Brain microvascular endothelial cell (primary cell): ENCODE measurements at regions not wholly inside any gene's neighbourhood (a gene's known extent, or its start where the extent isn't known, plus 50 kb on each side); places are given as distances from the start of the nearest gene placed in this dataset.

ENCODE experiments used
- DNase-seq: peaks from one replicate; pipeline ENCODE4 v3.0.0-alpha.2; 2020
- H3K27ac ChIP-seq: fragments of 250-450 bp; sonication (Bioruptor Pico); 2 replicates; pipeline ENCODE4 v1.5.1; 2020; ENCODE audit warnings: mild to moderate bottlenecking, moderate library complexity
- H3K27me3 ChIP-seq: fragments of 250-450 bp; sonication (Bioruptor Pico); replicated peaks from 2 replicates; pipeline ENCODE4 v1.5.1; 2020; ENCODE audit warnings: mild to moderate bottlenecking
- H3K36me3 ChIP-seq: fragments of 250-450 bp; sonication (Bioruptor Pico); replicated peaks from 2 replicates; pipeline ENCODE4 v1.5.1; 2020; ENCODE audit warnings: mild to moderate bottlenecking
- H3K4me3 ChIP-seq: 2 replicates; pipeline ENCODE4 v1.5.1; 2011; ENCODE audit warnings: low read depth, mild to moderate bottlenecking, control low read depth, low read length, moderate library complexity
- in situ Hi-C: cut with HindIII; loops from 2 replicates; pipeline ENCODE4 v1.10.0; 2017; ENCODE audit warnings: low sequenced_read_pairs, low pct_ligation_motif_present
- TF ChIP-seq, protein P1 (sequence below): IDR thresholded peaks from 2 replicates; pipeline ENCODE4 v1.5.1; 2011; ENCODE audit warnings: low read depth, mild to moderate bottlenecking, moderate library complexity, low read length, control low read depth, inconsistent platforms; ENCODE audit errors: missing control alignments

- H3K4me3 ChIP-seq: no peak overlapping the region
- no peak overlapping the region for H3K27ac ChIP-seq
- H3K36me3 ChIP-seq: no peaks in the 10 kb centered on the region
- in situ Hi-C loops: no loop called here
- no peaks in the 10 kb centered on the region for H3K27me3 ChIP-seq
- TF ChIP-seq, protein P1, sequence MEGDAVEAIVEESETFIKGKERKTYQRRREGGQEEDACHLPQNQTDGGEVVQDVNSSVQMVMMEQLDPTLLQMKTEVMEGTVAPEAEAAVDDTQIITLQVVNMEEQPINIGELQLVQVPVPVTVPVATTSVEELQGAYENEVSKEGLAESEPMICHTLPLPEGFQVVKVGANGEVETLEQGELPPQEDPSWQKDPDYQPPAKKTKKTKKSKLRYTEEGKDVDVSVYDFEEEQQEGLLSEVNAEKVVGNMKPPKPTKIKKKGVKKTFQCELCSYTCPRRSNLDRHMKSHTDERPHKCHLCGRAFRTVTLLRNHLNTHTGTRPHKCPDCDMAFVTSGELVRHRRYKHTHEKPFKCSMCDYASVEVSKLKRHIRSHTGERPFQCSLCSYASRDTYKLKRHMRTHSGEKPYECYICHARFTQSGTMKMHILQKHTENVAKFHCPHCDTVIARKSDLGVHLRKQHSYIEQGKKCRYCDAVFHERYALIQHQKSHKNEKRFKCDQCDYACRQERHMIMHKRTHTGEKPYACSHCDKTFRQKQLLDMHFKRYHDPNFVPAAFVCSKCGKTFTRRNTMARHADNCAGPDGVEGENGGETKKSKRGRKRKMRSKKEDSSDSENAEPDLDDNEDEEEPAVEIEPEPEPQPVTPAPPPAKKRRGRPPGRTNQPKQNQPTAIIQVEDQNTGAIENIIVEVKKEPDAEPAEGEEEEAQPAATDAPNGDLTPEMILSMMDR: no peak
- DNase-seq: no peak
Measured at GRCh38 chr9:23586906-23587305, 239.1 kb downstream of the ELAVL2 start.

DNA sequence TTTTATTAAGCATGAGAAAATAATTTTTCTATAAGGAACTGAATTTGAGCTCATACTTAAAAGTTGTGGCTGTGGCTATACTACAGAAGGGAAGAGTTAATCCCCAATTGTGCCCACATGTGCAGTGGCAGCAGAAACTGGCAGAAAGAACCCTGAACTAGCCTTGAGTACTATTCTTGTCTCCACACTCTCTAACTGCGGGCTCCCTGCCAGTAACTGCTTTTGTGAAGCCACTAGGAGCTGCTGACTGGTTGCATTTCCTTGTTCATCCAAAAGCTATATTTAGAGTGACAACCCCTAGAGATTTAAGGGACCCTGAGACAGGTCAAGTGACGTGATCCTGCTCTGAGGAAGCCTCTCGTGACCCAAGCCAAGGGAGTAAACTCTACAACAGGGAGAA lies 238.6 kb downstream of the ELAVL2 start:
- no peak for DNase-seq
- H3K4me3 ChIP-seq: no peak overlapping the region
- no peaks in the 10 kb centered on the region for H3K27me3 ChIP-seq
- no peaks in the 10 kb centered on the region for H3K36me3 ChIP-seq
- H3K27ac ChIP-seq: no peak overlapping the region
- TF ChIP-seq, protein P1: no peak
- in situ Hi-C loops: no loop called here

- no peak for DNase-seq
- Histone ChIP-seq H3K4me3 (no peak overlapping the region), H3K36me3 (no peaks in the 10 kb centered on the region), H3K27ac (no peak overlapping the region), H3K27me3 (no peaks in the 10 kb centered on the region)
- in situ Hi-C loops: no loop called here
- TF ChIP-seq, protein P1: no peak
Measured at GRCh38 chr9:23587903-23588302, 238.1 kb downstream of the ELAVL2 start.

DNA sequence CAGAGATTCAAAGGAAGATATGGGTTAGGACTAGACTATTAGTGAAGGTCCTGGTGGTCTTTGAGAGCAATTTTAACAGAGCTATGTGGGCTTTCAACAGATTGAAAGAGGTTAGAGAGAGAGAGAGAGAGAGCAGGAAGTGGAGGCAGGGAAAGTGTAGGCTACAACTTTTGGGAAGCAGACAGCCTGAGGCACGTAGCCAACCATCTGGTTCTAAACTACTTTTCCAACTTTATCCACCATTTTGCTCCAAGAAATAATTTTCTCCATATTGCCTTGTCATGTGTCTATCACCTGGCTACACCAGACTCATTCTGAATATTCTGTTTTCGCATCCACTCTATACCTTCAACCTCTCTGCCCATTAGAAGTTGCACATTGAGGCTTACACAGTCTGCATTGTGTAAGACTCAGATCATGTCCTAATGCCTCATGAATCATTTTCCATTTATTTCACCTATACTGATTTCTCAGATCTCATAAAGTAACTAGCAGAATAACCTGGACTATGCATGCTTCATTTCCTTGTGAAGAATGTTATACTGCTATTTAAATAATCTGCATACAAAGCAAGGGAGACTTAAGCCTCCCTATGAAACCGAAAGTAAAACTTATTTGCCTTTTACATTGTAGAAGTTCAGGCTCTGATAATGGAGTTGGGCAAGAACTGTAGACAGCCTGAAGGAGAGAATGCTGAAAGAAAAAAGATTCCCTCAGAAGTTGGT lies 235.6 kb downstream of the ELAVL2 start:
- TF ChIP-seq, protein P1: no peak
- H3K4me3 ChIP-seq: no peak overlapping the region
- no peak overlapping the region for H3K27ac ChIP-seq
- H3K36me3 ChIP-seq: no peaks in the 10 kb centered on the region
- H3K27me3 ChIP-seq: no peaks in the 10 kb centered on the region
- in situ Hi-C loops: no loop called here
- DNase-seq: no peak

GRCh38 chr9:23594421-23594820 lies 231.6 kb downstream of the ELAVL2 start:
- in situ Hi-C loops: no loop called here
- DNase-seq: no peak
- TF ChIP-seq, protein P1: no peak
- no peaks in the 10 kb centered on the region for H3K36me3 ChIP-seq
- H3K4me3 ChIP-seq: no peak overlapping the region
- no peak overlapping the region for H3K27ac ChIP-seq
- H3K27me3 ChIP-seq: no peaks in the 10 kb centered on the region
